GM21737 (cell line): ENCODE measurements at regions not wholly inside any gene's neighbourhood (a gene's known extent, or its start where the extent isn't known, plus 50 kb on each side); places are given as distances from the start of the nearest gene placed in this dataset.
"Not testable (repeated sequence)": the region's sequence is repeated elsewhere in the genome, so short reads cannot be mapped to it uniquely, and the experiment has no call there.

Experiments used
- ATAC-seq: cut with Tn5 transposase; IDR thresholded peaks from one replicate; pipeline ENCODE4 v1.9.1; 2021; ENCODE audit warnings: mild to moderate bottlenecking, moderate library complexity; ENCODE audit not compliant: unreplicated experiment

GRCh38 chr16:85236818-85237150 lies 124.5 kb upstream of the CIBAR2 start:
- no peak for ATAC-seq

- no peak for ATAC-seq
These were observed 125.5 kb upstream of the CIBAR2 start for GRCh38 chr16:85237817-85238216.

GRCh38 chr16:85238233-85238647 lies 126.0 kb upstream of the CIBAR2 start:
- ATAC-seq, result no peak

GRCh38 chr16:85239239-85239638 lies 127.0 kb upstream of the CIBAR2 start:
- ATAC-seq, result no peak

- no peak for ATAC-seq
These were observed 127.6 kb upstream of the CIBAR2 start for GRCh38 chr16:85239871-85240270.

GRCh38 chr16:85240982-85241924 lies 129.0 kb upstream of the CIBAR2 start:
- ATAC-seq, result no peak

- no peak for ATAC-seq
These were observed 129.9 kb upstream of the CIBAR2 start for GRCh38 chr16:85242140-85242539.

- no peak for ATAC-seq
These were observed 131.0 kb upstream of the CIBAR2 start for GRCh38 chr16:85243308-85243707.

GRCh38 chr16:85244452-85244851 lies 132.2 kb upstream of the CIBAR2 start:
- not testable (repeated sequence) for ATAC-seq

- no peak for ATAC-seq
These were observed 133.3 kb upstream of the CIBAR2 start for GRCh38 chr16:85245307-85246172.

GRCh38 chr16:85246473-85246872 lies 134.2 kb upstream of the CIBAR2 start:
- no peak for ATAC-seq

GRCh38 chr16:85246973-85247372 lies 134.7 kb upstream of the CIBAR2 start:
- ATAC-seq, result no peak

- ATAC-seq, result no peak
These were observed 136.1 kb upstream of the CIBAR2 start for GRCh38 chr16:85248342-85248741.

- ATAC-seq, result no peak
These were observed 136.6 kb upstream of the CIBAR2 start for GRCh38 chr16:85248857-85249256.

- no peak for ATAC-seq
These were observed 137.3 kb upstream of the CIBAR2 start for GRCh38 chr16:85249418-85250146.

- no peak for ATAC-seq
These were observed 137.8 kb upstream of the CIBAR2 start for GRCh38 chr16:85250147-85250463.

GRCh38 chr16:85250609-85251223 lies 138.4 kb upstream of the CIBAR2 start:
- ATAC-seq, result no peak

- ATAC-seq, result no peak
These were observed 139.0 kb upstream of the CIBAR2 start for GRCh38 chr16:85251225-85251760.

- no peak for ATAC-seq
These were observed 139.7 kb upstream of the CIBAR2 start for GRCh38 chr16:85252014-85252413.

GRCh38 chr16:85252461-85252860 lies 140.2 kb upstream of the CIBAR2 start:
- ATAC-seq, result no peak
